Tibial nerve (tissue), 3 donors: ENCODE measurements at regions not wholly inside any gene's neighbourhood (a gene's known extent, or its start where the extent isn't known, plus 50 kb on each side); places are given as distances from the start of the nearest gene placed in this dataset.

Experiments used
- CTCF ChIP-seq, 5 experiments: fragments of 200-600 bp in 3 of 5; fragments of 450-650 bp in 2 of 5; sonication (generic) in 3 of 5; IDR thresholded peaks; one replicate each; pipeline ENCODE4 v1.5.1; 2016 to 2019; ENCODE audit warnings: antibody characterized with exemption in 5 of 5, mild to moderate bottlenecking in 3 of 5, moderate library complexity in 2 of 5
- POLR2A ChIP-seq, 2 donors: fragments of 450-650 bp; IDR thresholded peaks; one replicate each; pipeline ENCODE4 v1.6.1; 2017; ENCODE audit warnings: antibody characterized with exemption in 2 of 2, mild to moderate bottlenecking in 2 of 2, moderate library complexity in 2 of 2

GRCh38 chr7:8991159-8991558 lies 557.8 kb downstream of the NXPH1 start:
- TF ChIP-seq CTCF (IDR thresholded peaks at IDR 0.05) = no peak
- no peak for TF ChIP-seq POLR2A (IDR thresholded peaks at IDR 0.05)
